Lower leg skin (tissue), 3 donors: ENCODE measurements at regions not wholly inside any gene's neighbourhood (a gene's known extent, or its start where the extent isn't known, plus 50 kb on each side); places are given as distances from the start of the nearest gene placed in this dataset.

Experiments used
- CTCF ChIP-seq, 3 donors: fragments of 450-650 bp; IDR thresholded peaks; one replicate each; pipeline ENCODE4 v1.5.1; 2016; ENCODE audit warnings: antibody characterized with exemption in 3 of 3, mild to moderate bottlenecking in 3 of 3, moderate library complexity in 2 of 3
- POLR2A ChIP-seq, 2 donors: fragments of 450-650 bp; IDR thresholded peaks; one replicate each; pipeline ENCODE4 v1.6.1; 2016 to 2017; ENCODE audit warnings: antibody characterized with exemption in 2 of 2, mild to moderate bottlenecking in 1 of 2, moderate library complexity in 1 of 2

GRCh38 chr2:118496467-118496866 lies 351.0 kb downstream of the EN1 start:
- TF ChIP-seq CTCF (IDR thresholded peaks at IDR 0.05) (no peak), POLR2A (IDR thresholded peaks at IDR 0.05) (no peak)
